Karpas-422 (cell line): ENCODE measurements at regions not wholly inside any gene's neighbourhood (a gene's known extent, or its start where the extent isn't known, plus 50 kb on each side); places are given as distances from the start of the nearest gene placed in this dataset.

ENCODE experiments used
- DNase-seq: peaks from one replicate; pipeline ENCODE4 v3.0.0-alpha.2; 2015
- H2AFZ ChIP-seq: fragments of 200-600 bp; sonication (generic); 2 replicates; pipeline ENCODE4 v1.6.1; 2014; ENCODE audit warnings: antibody characterized with exemption, low read length, mixed read lengths
- H3K27ac ChIP-seq: fragments of 200-600 bp; sonication (generic); 2 replicates; pipeline ENCODE4 v1.5.1; 2014; ENCODE audit warnings: mild to moderate bottlenecking, low read length, moderate library complexity
- H3K27me3 ChIP-seq: fragments of 200-600 bp; sonication (generic); 2 replicates; pipeline ENCODE4 v1.6.1; 2014; ENCODE audit warnings: low read length, mixed read lengths
- H3K36me3 ChIP-seq: fragments of 200-600 bp; sonication (generic); 2 replicates; pipeline ENCODE4 v1.6.1; 2014; ENCODE audit warnings: low read length, mixed read lengths; ENCODE audit not compliant: insufficient read depth
- H3K4me1 ChIP-seq: fragments of 200-600 bp; sonication (generic); 2 replicates; pipeline ENCODE4 v1.6.1; 2014; ENCODE audit warnings: mild to moderate bottlenecking, low read length, mixed read lengths
- H3K4me2 ChIP-seq: fragments of 200-600 bp; sonication (generic); 2 replicates; pipeline ENCODE4 v1.6.1; 2014; ENCODE audit warnings: low read length, low read depth, mild to moderate bottlenecking; ENCODE audit not compliant: poor library complexity, severe bottlenecking
- H3K4me3 ChIP-seq: fragments of 200-600 bp; sonication (generic); 2 replicates; pipeline ENCODE4 v1.5.1; 2014; ENCODE audit warnings: mild to moderate bottlenecking, antibody characterized with exemption, low read length, mixed read lengths
- H3K79me2 ChIP-seq: fragments of 200-600 bp; sonication (generic); 2 replicates; pipeline ENCODE4 v1.6.1; 2014; ENCODE audit warnings: mild to moderate bottlenecking, low read length, mixed read lengths
- H3K9ac ChIP-seq: fragments of 200-600 bp; sonication (generic); 2 replicates; pipeline ENCODE4 v1.6.0; 2014; ENCODE audit warnings: low read length
- H3K9me2 ChIP-seq: fragments of 200-600 bp; sonication (generic), shearing (Covaris generic); replicated peaks from 2 replicates; pipeline ENCODE4 v1.6.0; 2014; ENCODE audit warnings: mild to moderate bottlenecking, low read length, moderate library complexity; ENCODE audit not compliant: insufficient read depth
- H3K9me3 ChIP-seq: fragments of 300-700, 200-600 bp; sonication (generic); 2 replicates; pipeline ENCODE4 v1.6.1; 2014; ENCODE audit warnings: low read length, mixed read lengths
- H4K20me1 ChIP-seq: fragments of 200-600 bp; sonication (generic); 2 replicates; pipeline ENCODE4 v1.6.1; 2014; ENCODE audit warnings: mild to moderate bottlenecking, antibody characterized with exemption, low read length, low read depth; ENCODE audit not compliant: insufficient read depth

GRCh38 chr2:2692599-2693389 lies 361.7 kb upstream of the MYT1L start:
- Histone ChIP-seq H3K27me3 (no peaks in the 10 kb centered on the region), H3K4me3 (no peak overlapping the region), H4K20me1 (no peaks in the 10 kb centered on the region), H3K36me3 (no peaks in the 10 kb centered on the region), H3K9me3 (no peaks in the 10 kb centered on the region), H3K9me2 (no peaks in the 10 kb centered on the region), H3K4me2 (no peak overlapping the region), H2AFZ (no peak overlapping the region), H3K9ac (no peak overlapping the region), H3K27ac (no peak overlapping the region), H3K4me1 (no peaks in the 10 kb centered on the region), H3K79me2 (no peaks in the 10 kb centered on the region)
- no peak for DNase-seq

- Histone ChIP-seq H3K9me2 (no peaks in the 10 kb centered on the region), H3K4me2 (no peak overlapping the region), H3K4me3 (no peak overlapping the region), H3K27me3 (no peaks in the 10 kb centered on the region), H3K9ac (no peak overlapping the region), H3K4me1 (peaks cover under 1% of the 10 kb centered on the region), H3K36me3 (no peaks in the 10 kb centered on the region), H3K9me3 (no peaks in the 10 kb centered on the region), H4K20me1 (no peaks in the 10 kb centered on the region), H3K27ac (no peak overlapping the region), H2AFZ (no peak overlapping the region), H3K79me2 (no peaks in the 10 kb centered on the region)
- DNase-seq, result no peak
Observed at GRCh38 chr2:2691419-2691818, 360.3 kb upstream of the MYT1L start.

GRCh38 chr2:2690985-2691384 lies 359.9 kb upstream of the MYT1L start:
- H2AFZ ChIP-seq, result no peak overlapping the region
- no peaks in the 10 kb centered on the region for H4K20me1 ChIP-seq
- no peak overlapping the region for H3K27ac ChIP-seq
- no peak overlapping the region for H3K4me2 ChIP-seq
- no peak overlapping the region for H3K4me3 ChIP-seq
- no peak for DNase-seq
- H3K36me3 ChIP-seq, result no peaks in the 10 kb centered on the region
- no peaks in the 10 kb centered on the region for H3K79me2 ChIP-seq
- no peaks in the 10 kb centered on the region for H3K9me2 ChIP-seq
- H3K9me3 ChIP-seq, result no peaks in the 10 kb centered on the region
- H3K9ac ChIP-seq, result no peak overlapping the region
- H3K4me1 ChIP-seq, result peaks cover 5% of the 10 kb centered on the region
- no peaks in the 10 kb centered on the region for H3K27me3 ChIP-seq

GRCh38 chr2:2689306-2689705 lies 358.2 kb upstream of the MYT1L start:
- H3K27ac ChIP-seq, result no peak overlapping the region
- no peaks in the 10 kb centered on the region for H3K9me2 ChIP-seq
- H3K9ac ChIP-seq, result no peak overlapping the region
- H3K9me3 ChIP-seq, result no peaks in the 10 kb centered on the region
- no peaks in the 10 kb centered on the region for H3K27me3 ChIP-seq
- H4K20me1 ChIP-seq, result no peaks in the 10 kb centered on the region
- H3K4me1 ChIP-seq, result peaks cover 9% of the 10 kb centered on the region
- H3K36me3 ChIP-seq, result no peaks in the 10 kb centered on the region
- H3K4me2 ChIP-seq, result no peak overlapping the region
- no peaks in the 10 kb centered on the region for H3K79me2 ChIP-seq
- DNase-seq, result no peak
- no peak overlapping the region for H2AFZ ChIP-seq
- H3K4me3 ChIP-seq, result no peak overlapping the region

GRCh38 chr2:2688254-2688653 lies 357.2 kb upstream of the MYT1L start:
- no peak overlapping the region for H3K27ac ChIP-seq

GRCh38 chr2:2687745-2688144 lies 356.7 kb upstream of the MYT1L start:
- H3K36me3 ChIP-seq, result no peaks in the 10 kb centered on the region

More at GRCh38 chr2:2688254-2688653, 357.2 kb upstream of the MYT1L start:
- Histone ChIP-seq H3K9me2 (no peaks in the 10 kb centered on the region), H3K9me3 (no peaks in the 10 kb centered on the region), H4K20me1 (no peaks in the 10 kb centered on the region), H3K4me3 (no peak overlapping the region), H3K36me3 (no peaks in the 10 kb centered on the region), H3K9ac (no peak overlapping the region), H3K79me2 (no peaks in the 10 kb centered on the region), H3K4me2 (no peak overlapping the region), H2AFZ (no peak overlapping the region), H3K4me1 (peaks cover 9% of the 10 kb centered on the region), H3K27me3 (no peaks in the 10 kb centered on the region)
- no peak for DNase-seq

GRCh38 chr2:2686222-2686621 lies 355.1 kb upstream of the MYT1L start:
- peak overlapping the region; percentile 42 for H3K4me2 ChIP-seq
- no peak for DNase-seq
- H3K27me3 ChIP-seq, result no peaks in the 10 kb centered on the region
- H4K20me1 ChIP-seq, result no peaks in the 10 kb centered on the region
- no peaks in the 10 kb centered on the region for H3K79me2 ChIP-seq
- H3K9me3 ChIP-seq, result no peaks in the 10 kb centered on the region
- no peak overlapping the region for H3K27ac ChIP-seq
- H3K9me2 ChIP-seq, result no peaks in the 10 kb centered on the region
- no peak overlapping the region for H3K9ac ChIP-seq
- H2AFZ ChIP-seq, result peak overlapping the region; percentile 63; the same call in 1 of the 2 replicates
- H3K36me3 ChIP-seq, result no peaks in the 10 kb centered on the region
- no peak overlapping the region for H3K4me3 ChIP-seq
- peaks cover 9% of the 10 kb centered on the region for H3K4me1 ChIP-seq

More at GRCh38 chr2:2687745-2688144, 356.7 kb upstream of the MYT1L start:
- H3K9me2 ChIP-seq, result no peaks in the 10 kb centered on the region
- DNase-seq, result no peak
- H3K27ac ChIP-seq, result no peak overlapping the region
- H3K4me2 ChIP-seq, result no peak overlapping the region
- H3K9ac ChIP-seq, result no peak overlapping the region
- no peaks in the 10 kb centered on the region for H3K9me3 ChIP-seq
- H3K4me1 ChIP-seq, result peaks cover 9% of the 10 kb centered on the region
- no peaks in the 10 kb centered on the region for H4K20me1 ChIP-seq
- no peaks in the 10 kb centered on the region for H3K27me3 ChIP-seq
- no peak overlapping the region for H3K4me3 ChIP-seq
- H3K79me2 ChIP-seq, result no peaks in the 10 kb centered on the region
- no peak overlapping the region for H2AFZ ChIP-seq

- Histone ChIP-seq H3K9me2 (no peaks in the 10 kb centered on the region), H3K79me2 (no peaks in the 10 kb centered on the region), H3K4me2 (no peak overlapping the region), H3K36me3 (no peaks in the 10 kb centered on the region), H3K27ac (no peak overlapping the region), H3K9ac (no peak overlapping the region), H3K4me3 (no peak overlapping the region), H3K4me1 (peaks cover 9% of the 10 kb centered on the region), H3K27me3 (no peaks in the 10 kb centered on the region), H2AFZ (no peak overlapping the region), H3K9me3 (no peaks in the 10 kb centered on the region), H4K20me1 (no peaks in the 10 kb centered on the region)
- no peak for DNase-seq
Observed at GRCh38 chr2:2683606-2684224, 352.6 kb upstream of the MYT1L start.
